HepG2 (cell line): ENCODE measurements at regions not wholly inside any gene's neighbourhood (a gene's known extent, or its start where the extent isn't known, plus 50 kb on each side); places are given as distances from the start of the nearest gene placed in this dataset.

Source experiments
- SATB2 ChIP-seq: sonication (generic); formaldehyde crosslinking; IDR thresholded peaks from 2 replicates; pipeline ENCODE4 v1.5.0; 2020; ENCODE audit warnings: missing genetic modification reagents
- SP140L ChIP-seq: sonication (generic); formaldehyde crosslinking; IDR thresholded peaks from 2 replicates; pipeline ENCODE4 v1.4.0; 2020; ENCODE audit warnings: missing genetic modification reagents, borderline replicate concordance
- ZNF296 ChIP-seq: sonication (generic); formaldehyde crosslinking; conservative IDR thresholded peaks from 2 replicates; pipeline ENCODE4 v1.5.0; 2020; ENCODE audit warnings: mild to moderate bottlenecking, missing genetic modification reagents
- TF ChIP-seq, protein P1 (sequence below): IDR thresholded peaks from 2 replicates; pipeline ENCODE4 v1.6.1; 2012; ENCODE audit warnings: low read length, improper control_type of control experiment
- TF ChIP-seq, protein P2 (sequence below): sonication (generic); formaldehyde crosslinking; IDR thresholded peaks from 2 replicates; pipeline ENCODE4 v1.4.0; 2020; ENCODE audit warnings: missing genetic modification reagents, borderline replicate concordance
- TF ChIP-seq, protein P3 (sequence below), 2 experiments: sonication (generic) in 1 of 2; formaldehyde crosslinking in 1 of 2; IDR thresholded peaks; 2 replicates each; pipeline versions ENCODE4 v1.4.0 to v1.6.1; 2018 to 2020; ENCODE audit warnings: missing genetic modification reagents in 2 of 2, borderline replicate concordance in 1 of 2, low read depth in 1 of 2, mild to moderate bottlenecking in 1 of 2, missing biosample characterization in 1 of 2

DNA sequence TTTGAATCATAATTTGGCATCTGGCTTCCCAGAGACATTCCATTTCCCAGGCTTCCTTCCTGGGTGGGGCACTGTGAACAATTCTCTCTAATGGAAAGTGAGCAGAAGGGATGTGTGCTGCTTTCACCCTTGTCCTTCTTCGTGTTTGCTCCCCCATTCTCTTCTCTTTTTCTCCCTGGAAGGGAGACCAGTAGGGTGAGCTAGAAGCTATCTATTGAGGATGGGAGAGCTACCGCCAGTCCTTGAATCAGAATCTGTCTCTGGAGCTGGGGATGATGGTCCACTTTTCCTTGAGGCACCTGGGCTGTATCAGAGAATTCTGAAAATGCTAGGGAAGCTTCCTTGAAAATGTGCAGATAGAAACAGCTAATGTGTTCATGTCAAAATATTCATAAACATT is 453.9 kb downstream of the WDR72 start (continued):
- TF ChIP-seq, protein P1, sequence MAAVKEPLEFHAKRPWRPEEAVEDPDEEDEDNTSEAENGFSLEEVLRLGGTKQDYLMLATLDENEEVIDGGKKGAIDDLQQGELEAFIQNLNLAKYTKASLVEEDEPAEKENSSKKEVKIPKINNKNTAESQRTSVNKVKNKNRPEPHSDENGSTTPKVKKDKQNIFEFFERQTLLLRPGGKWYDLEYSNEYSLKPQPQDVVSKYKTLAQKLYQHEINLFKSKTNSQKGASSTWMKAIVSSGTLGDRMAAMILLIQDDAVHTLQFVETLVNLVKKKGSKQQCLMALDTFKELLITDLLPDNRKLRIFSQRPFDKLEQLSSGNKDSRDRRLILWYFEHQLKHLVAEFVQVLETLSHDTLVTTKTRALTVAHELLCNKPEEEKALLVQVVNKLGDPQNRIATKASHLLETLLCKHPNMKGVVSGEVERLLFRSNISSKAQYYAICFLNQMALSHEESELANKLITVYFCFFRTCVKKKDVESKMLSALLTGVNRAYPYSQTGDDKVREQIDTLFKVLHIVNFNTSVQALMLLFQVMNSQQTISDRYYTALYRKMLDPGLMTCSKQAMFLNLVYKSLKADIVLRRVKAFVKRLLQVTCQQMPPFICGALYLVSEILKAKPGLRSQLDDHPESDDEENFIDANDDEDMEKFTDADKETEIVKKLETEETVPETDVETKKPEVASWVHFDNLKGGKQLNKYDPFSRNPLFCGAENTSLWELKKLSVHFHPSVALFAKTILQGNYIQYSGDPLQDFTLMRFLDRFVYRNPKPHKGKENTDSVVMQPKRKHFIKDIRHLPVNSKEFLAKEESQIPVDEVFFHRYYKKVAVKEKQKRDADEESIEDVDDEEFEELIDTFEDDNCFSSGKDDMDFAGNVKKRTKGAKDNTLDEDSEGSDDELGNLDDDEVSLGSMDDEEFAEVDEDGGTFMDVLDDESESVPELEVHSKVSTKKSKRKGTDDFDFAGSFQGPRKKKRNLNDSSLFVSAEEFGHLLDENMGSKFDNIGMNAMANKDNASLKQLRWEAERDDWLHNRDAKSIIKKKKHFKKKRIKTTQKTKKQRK, result no peak
- TF ChIP-seq, protein P2, sequence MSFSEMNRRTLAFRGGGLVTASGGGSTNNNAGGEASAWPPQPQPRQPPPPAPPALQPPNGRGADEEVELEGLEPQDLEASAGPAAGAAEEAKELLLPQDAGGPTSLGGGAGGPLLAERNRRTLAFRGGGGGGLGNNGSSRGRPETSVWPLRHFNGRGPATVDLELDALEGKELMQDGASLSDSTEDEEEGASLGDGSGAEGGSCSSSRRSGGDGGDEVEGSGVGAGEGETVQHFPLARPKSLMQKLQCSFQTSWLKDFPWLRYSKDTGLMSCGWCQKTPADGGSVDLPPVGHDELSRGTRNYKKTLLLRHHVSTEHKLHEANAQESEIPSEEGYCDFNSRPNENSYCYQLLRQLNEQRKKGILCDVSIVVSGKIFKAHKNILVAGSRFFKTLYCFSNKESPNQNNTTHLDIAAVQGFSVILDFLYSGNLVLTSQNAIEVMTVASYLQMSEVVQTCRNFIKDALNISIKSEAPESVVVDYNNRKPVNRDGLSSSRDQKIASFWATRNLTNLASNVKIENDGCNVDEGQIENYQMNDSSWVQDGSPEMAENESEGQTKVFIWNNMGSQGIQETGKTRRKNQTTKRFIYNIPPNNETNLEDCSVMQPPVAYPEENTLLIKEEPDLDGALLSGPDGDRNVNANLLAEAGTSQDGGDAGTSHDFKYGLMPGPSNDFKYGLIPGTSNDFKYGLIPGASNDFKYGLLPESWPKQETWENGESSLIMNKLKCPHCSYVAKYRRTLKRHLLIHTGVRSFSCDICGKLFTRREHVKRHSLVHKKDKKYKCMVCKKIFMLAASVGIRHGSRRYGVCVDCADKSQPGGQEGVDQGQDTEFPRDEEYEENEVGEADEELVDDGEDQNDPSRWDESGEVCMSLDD (CRISPR knock-in tag), result no peak
- TF ChIP-seq SATB2 (CRISPR knock-in tag) (no peak), SP140L (CRISPR knock-in tag) (no peak), ZNF296 (CRISPR knock-in tag) (no peak)
- TF ChIP-seq, protein P3, sequence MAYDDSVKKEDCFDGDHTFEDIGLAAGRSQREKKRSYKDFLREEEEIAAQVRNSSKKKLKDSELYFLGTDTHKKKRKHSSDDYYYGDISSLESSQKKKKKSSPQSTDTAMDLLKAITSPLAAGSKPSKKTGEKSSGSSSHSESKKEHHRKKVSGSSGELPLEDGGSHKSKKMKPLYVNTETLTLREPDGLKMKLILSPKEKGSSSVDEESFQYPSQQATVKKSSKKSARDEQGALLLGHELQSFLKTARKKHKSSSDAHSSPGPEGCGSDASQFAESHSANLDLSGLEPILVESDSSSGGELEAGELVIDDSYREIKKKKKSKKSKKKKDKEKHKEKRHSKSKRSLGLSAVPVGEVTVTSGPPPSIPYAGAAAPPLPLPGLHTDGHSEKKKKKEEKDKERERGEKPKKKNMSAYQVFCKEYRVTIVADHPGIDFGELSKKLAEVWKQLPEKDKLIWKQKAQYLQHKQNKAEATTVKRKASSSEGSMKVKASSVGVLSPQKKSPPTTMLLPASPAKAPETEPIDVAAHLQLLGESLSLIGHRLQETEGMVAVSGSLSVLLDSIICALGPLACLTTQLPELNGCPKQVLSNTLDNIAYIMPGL (CRISPR knock-in tag; IDR thresholded peaks at IDR 0.05; ENCODE audit: borderline replicate concordance in 1 of 2, low read depth in 1 of 2), result no peak
